Astrocyte (in vitro differentiated cells and primary cell): ENCODE measurements at regions not wholly inside any gene's neighbourhood (a gene's known extent, or its start where the extent isn't known, plus 50 kb on each side); places are given as distances from the start of the nearest gene placed in this dataset.
"Not testable (repeated sequence)": the region's sequence is repeated elsewhere in the genome, so short reads cannot be mapped to it uniquely, and the experiment has no call there.

Source experiments
- CTCF ChIP-seq: IDR thresholded peaks from 2 replicates; pipeline ENCODE4 v1.5.1; 2011; ENCODE audit warnings: low read depth, mild to moderate bottlenecking, inconsistent platforms, low read length, moderate library complexity; ENCODE audit not compliant: insufficient read depth
- EZH2 ChIP-seq: IDR thresholded peaks from 2 replicates; pipeline ENCODE4 v1.6.1; 2012; ENCODE audit warnings: mild to moderate bottlenecking, low read length, inconsistent platforms; ENCODE audit not compliant: insufficient read depth

DNA sequence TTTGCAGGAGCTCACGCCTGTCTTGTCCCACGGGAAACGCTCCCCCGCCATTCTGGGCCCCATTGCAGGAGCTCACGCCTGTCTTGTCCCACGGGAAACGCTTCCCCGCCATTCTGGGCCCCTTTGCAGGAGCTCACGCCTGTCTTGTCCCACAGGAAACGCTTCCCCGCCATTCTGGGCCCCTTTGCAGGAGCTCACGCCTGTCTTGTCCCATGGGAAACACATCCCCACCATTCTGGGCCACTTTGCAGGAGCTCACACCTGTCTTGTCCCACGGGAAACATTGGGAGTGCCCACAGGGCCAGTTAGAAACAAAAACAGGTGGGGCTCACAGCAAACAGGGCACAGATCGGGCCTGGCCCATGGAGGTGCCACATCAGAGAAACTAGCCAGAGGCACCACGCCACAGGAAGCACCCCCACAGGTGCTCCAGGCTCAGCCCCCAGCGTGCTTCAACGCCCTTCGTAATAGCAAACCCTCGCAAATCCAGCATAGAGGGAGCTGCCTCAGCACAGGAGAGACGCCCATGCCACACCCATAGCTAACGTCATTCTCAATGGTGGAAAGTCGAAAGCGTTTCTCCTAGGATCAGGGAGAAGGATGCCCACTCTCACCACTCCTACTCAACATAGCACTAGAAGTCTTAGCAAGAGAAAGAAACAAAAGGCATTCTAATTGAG is 218.2 kb upstream of the FRG1 start:
- TF ChIP-seq CTCF, EZH2: not testable (repeated sequence)
